HG03565 (cell line): ENCODE measurements at regions not wholly inside any gene's neighbourhood (a gene's known extent, or its start where the extent isn't known, plus 50 kb on each side); places are given as distances from the start of the nearest gene placed in this dataset.
"Not testable (repeated sequence)": the region's sequence is repeated elsewhere in the genome, so short reads cannot be mapped to it uniquely, and the experiment has no call there.

Experiments
- ATAC-seq: cut with Tn5 transposase; IDR thresholded peaks from one replicate; pipeline ENCODE4 v1.9.1; 2021; ENCODE audit warnings: mild to moderate bottlenecking, moderate library complexity; ENCODE audit not compliant: unreplicated experiment

DNA sequence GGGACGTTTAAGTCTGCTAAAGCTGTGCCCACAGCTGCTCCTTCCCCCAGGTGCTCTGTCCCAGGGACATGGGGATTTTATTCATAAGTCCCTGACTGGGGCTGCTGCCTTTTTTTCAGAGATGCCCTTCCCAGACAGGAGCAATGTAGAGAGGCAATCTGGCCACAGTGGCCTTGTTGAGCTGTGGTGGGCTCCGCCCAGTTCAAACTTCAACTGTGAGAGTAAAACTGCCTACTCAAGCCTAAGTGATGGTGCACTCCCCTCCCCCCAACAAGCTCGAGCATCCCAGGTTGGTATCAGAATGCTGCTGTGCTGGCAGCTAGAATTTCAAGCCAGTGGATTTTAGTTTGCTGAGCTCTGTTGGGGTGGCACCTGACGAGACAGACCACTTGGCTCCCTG is 1371.4 kb downstream of the ADGRL3 start:
- ATAC-seq: no peak

DNA sequence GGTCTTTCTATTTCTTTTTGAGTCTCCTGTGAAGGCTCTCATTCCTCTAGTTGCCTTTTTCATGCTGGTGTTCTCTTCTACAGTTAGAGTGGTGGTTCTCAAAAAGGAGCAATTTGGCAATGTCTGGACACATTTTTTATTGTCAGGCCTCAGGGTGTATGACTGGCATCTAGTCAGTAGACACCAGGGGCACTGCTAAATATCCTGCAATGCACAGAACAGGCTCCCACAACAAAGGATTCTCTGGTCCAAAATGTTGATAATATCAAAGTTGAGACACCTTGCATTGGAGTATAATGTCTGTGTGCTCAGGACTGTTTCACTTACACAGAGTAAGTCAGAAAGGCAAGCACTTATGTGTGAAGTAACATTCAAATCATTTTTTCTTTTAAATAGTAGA is 1360.7 kb downstream of the ADGRL3 start:
- ATAC-seq: no peak

DNA sequence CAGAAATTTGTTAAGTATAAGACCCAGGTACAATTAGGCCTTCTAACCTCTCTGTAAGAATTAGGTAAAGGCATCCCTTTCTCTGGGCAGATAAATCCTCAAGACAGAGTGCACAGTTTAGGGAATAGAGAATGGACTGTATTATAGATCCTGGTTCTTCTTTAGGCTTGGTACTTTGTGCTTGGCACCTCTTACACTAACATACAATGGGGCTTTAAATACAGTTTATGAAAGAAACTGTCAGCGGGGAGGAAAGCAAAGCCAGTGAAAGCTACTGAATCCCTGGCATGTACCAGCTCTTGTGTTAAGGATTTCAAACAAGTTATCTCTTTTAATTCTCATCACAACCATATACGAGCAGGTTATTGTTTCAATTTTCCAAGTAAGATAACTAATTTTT is 1350.0 kb downstream of the ADGRL3 start:
- no peak for ATAC-seq

DNA sequence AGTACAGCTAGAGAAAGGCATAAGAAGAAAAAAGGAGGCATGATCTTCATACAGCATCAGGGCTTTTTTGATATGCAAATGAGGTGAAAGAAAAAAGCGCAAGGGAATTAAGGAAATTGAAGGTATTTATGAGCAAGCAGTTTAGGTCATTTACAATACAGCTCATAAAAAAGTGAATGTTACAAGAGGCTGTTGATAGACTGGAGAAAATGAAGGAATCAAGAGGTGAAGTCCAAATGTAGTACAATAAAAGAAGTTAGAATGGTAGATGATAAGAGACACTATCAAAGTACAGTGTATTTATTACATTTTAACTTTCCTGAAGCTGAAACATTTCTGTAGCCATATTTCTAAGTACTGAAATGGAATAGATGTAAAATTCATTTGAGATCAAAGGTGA is 1349.5 kb downstream of the ADGRL3 start:
- no peak for ATAC-seq

DNA sequence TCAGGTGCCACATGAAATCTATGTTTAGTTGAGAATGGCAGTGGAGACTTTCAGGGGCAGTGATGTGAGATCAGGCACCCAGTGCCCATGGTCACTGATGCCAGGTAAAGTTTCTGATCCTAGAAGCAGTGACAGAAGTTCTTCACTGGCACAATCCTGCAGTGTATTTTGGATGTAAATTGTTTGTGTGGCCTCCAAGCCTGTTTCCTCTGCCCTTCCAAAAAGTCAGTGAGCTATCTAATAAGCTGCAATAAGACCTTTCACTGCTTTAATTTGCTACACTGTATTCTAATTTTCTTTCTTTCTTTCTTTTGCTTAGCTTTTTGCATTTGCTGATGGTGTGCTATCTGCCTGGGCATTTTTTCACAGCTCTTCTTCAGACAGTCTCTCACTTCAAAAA is 1348.6 kb downstream of the ADGRL3 start:
- ATAC-seq: no peak

DNA sequence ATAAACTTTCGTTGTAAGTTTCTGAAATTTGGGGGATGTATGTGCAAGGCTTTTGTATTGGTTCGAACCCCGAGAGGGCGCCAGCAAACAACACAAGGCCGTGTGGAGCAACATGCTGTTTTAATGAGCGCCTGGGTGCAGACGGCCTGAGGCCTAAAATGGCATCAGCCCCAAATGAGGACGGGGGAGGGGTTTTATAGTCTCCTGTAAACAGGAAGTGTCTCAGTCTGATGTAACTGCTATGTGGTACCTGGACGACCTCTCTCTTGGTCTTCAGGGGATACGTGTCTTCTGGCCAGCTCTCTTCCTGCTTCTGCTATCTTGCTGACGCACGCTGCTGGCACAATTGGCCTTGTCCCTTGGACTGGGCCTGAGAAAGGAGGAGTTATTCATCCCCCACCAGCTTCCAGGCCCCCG is 1348.0 kb downstream of the ADGRL3 start:
- no peak for ATAC-seq

DNA sequence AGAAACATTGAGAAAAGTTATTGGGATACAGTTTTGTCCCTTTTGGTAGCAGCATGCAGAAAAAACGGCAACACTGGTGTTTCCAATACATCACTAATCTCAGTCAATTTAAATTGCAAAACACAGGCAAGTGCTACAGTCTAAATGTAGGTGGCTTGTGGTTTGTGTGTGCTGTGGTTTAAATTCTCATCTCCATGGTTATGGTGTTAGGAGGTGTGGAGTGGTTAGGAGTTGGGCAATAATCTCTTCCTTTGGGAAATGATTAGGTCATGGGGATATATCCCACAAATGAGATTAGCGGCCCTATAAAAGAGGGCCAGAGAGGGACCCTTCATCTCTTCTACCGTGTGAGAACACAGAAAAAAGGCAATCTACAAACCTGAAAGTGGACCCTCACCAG is 1344.3 kb downstream of the ADGRL3 start:
- ATAC-seq: no peak

DNA sequence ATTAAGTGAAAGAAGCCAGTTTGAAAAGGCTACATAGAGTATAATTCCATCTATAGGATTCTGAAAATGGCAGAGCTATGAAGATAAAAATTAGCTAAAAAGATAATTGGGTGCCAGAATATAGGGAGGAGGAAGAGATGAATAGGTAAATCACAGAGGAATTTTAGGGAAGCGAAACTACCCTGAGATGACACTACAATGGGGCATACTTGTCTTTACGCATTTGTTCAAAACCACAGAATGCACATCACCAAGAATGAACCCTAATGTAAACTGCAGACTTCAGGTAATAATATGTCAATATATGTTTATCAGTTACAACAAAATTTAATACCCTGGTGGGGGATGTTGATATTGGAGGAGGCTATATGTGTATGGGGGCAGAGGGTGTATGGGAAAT is 1342.9 kb downstream of the ADGRL3 start:
- ATAC-seq: no peak

DNA sequence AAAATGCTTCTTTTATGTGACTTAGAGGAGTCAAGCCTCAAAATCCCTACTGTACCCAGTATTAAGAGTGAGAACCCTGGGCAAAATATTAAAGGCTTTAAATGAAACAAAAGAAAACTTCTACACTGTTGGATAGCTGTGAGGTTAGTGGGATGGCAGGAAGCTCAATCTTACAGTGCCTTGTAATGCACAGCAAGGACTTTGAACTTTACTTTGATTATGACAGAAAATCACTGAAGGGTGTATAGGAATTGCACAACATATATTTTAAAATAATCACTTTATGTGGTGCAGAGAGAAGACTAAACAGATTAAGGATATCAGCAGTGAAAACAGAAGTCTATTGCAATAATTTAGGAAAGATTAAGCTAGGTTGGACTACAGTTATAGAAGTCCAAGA is 1333.4 kb downstream of the ADGRL3 start:
- ATAC-seq: no peak

DNA sequence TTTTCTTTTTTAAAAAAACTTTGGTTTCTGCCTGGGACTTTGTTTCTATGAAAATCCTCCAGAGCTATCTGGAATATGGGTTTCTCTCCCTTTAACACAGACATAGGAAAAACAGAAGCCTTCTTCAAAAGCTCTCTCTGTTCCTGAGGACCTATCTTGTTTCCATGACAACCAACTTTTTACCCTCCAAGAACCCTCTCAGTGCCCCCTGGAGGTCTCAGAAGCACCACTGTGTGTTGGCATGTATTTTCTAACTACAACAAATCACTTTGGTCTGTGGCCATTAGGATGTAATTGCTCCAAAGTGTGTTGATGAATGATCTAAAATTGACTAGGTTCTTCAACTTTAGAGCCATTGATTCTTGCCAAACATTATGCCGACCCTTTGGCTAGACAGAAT is 1331.6 kb downstream of the ADGRL3 start:
- ATAC-seq: no peak

DNA sequence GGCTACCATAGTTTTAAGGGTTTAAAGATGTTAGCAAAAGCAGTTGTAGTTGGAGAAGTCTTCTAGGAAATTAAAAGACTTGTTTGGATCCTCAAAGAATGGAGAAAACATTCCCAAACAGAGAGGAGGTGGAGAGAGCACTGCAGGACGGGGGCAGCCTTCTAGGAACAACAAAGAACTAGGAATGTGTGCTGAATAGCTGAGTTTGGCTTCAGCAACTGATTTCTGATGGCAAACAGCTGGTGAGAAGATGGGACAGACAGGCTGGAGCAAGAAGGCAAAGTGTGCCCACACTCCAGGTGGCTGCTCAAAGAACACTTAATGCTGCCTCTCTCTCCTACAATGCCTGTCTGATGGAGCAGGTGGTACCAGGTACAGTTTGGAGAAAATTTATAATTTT is 1331.1 kb downstream of the ADGRL3 start:
- no peak for ATAC-seq

DNA sequence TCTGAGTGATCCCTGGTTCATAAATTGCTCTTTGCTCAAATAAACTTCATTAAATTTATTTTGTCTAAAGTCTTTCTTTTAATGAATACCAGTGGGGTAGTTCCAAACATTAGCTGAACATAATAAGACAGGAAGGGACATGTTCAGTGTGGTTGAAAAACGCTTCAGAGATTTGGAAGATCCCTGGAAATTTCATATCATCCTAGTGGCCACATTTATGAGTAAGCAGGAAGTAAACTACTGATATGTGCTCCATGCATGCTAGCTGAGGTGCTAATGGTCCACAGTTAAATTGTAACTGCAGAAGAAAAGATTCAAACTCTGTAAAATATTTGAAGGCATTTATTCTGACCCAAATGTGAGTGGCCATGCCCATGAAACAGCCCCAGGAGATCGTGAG is 1328.7 kb downstream of the ADGRL3 start:
- ATAC-seq: no peak

DNA sequence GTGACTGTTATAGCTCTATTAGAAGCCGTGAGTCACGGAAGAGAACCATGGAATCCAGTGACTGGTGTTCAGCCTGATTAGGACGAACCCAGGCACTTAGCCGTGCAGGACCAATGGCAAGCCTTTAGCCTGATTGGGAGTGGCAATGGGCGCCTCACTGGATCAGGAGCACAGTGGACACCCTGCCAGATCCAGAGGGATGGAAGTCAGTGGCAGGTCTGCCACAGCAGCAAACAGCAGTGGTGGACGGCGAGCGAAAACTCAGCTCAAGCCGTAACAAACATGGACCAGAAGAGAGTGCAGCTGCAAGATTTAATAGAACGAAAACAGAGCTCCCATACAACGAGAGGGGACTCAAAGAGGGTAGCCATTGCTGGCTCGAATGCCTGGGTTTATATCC is 1326.5 kb downstream of the ADGRL3 start:
- no peak for ATAC-seq

DNA sequence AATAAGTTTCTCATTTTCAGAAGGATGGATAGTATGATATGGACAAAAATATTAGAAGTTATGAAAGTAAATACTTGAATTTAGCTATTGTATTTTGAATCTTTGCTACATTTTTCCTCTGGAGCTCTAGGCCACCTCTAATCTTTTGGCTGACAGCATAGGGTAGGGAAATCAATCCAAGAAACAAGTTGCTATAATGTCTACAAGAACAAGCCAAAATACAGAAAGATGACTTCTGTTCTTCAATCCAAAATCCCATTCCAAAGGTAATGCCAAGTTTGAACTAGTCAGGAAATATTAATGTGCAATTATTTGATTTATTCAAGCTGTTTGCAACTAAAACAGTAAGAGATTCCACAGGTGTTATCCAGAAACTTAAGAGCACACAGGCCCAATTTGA is 1323.1 kb downstream of the ADGRL3 start:
- no peak for ATAC-seq

DNA sequence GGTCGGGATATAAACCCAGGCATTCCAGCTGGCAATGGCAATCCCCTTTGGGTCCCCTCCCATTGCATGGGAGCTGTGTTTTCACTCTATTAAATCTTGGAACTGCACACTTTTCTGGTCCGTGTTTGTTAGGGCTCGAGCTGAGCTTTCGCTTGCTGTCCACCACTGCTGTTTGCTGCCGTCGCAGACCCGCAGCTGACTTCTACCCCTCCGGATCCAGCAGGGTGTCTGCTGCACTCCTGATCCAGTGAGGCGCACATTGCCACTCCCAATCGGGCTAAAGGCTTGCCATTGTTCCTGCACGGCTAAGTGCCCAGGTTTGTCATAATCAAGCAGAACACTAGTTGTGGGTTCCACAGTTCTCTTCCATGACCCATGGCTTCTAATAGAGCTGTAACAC is 1322.1 kb downstream of the ADGRL3 start:
- ATAC-seq: no peak

DNA sequence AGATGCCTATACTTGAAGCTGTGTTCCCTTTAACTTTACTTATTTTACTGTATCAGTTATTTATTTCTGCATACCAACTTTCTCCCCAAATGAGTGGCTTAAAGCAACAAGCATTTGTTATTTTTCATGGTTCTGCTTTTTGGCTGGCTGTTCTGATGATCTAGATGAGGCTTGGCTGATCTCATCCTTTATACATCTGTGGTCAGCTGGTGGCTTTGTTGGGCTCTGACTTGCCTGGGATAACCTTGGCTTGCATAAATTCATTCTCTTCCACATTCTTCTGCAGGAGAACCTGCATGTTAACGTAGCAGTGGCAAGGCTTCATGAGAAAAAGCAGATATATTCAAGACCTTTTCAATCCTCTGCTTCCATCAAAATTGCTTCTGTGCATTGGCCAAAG is 1317.6 kb downstream of the ADGRL3 start:
- no peak for ATAC-seq

DNA sequence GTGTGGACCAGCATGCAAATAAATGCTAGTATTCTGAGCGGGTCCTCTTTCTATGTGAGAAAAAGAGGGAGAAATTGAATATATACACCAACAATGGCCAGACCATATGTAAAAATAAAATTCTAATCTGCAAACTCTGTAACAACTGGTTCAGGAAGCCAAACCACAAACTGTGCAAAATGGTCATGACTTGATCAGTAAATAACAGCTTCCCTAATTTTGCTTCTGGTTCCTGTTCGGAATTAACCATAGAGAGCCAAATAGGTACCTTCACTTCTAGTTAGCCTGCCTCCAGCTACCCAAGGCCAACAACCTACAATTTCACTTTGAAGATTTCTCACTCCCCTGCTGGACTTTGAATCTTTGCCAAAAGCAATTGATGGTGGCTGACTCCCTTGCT is 1313.2 kb downstream of the ADGRL3 start:
- ATAC-seq: no peak

DNA sequence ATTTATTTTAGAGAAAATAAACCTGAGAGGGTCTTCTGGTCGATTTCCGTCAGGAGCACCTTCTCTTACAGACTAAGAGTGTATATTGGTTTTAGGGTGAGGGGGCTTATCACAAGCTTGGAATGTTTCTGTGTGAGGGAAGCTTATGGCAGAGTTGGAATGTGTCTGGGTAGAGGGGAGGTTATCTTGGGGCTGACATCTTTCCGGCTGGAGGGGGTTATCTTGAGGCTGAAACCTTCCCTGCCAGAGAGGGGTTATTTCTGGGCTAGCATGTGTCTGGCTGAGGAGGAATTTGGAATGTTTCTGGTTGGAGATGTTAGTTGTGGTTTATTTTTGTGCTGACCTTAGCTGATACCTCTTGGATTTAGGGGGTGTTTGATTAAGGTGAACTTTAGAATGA is 1312.1 kb downstream of the ADGRL3 start:
- ATAC-seq: no peak

DNA sequence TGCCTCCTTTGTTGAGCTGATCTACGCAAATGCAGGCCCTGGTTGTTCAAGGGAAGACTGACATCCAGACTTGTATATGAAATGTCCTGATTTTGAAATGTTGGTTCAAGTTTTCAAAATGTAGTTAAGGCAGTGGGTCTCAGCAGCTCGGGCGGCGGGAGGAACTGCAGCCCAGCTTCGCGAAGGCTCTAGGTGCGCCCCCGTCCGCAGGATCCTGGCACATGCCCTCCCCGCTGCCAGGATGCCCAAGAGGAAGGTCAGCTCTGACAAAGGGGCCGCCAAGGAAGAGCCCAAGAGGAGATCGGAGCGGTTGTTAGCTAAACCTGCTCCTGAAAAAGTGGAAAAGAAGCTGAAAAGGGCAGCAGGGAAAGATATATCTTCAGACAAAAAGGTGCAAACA is 1310.1 kb downstream of the ADGRL3 start:
- no peak for ATAC-seq

DNA sequence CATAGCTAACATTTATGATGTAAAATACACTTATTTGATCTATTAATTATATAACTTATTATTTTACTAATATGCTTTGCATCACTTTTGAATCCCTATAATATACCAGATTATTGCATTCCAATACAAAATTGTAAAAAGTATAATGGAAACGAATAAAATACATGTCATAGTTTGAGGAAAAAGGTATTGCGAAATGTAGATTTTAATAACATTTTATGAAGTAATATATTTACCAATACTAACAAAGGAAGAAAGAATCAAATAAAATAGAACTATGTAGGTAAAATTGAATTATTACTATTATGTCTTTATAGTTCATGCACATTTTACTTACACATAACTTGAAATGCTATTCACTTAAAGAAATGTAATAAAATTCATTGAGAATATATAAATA is 1300.2 kb downstream of the ADGRL3 start:
- ATAC-seq: no peak

DNA sequence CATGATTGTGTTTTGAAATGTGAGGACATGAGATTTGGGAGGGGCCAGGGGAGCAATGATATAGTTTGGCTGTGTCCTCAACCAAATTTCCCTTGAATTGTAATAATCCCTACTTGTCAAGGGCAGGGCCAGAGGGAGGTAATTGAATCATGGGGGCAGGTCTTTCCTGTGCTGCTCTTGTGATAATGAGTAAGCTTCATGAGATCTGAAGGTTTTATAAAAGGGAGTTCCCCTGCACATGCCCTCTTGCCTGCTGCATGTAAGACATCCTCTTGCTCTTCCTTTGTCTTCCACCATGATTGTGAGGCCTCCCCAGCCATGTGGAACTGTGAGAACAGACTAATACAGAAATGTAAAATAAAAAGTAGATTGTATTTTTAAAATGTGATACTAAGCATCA is 1294.9 kb downstream of the ADGRL3 start:
- ATAC-seq: no peak

DNA sequence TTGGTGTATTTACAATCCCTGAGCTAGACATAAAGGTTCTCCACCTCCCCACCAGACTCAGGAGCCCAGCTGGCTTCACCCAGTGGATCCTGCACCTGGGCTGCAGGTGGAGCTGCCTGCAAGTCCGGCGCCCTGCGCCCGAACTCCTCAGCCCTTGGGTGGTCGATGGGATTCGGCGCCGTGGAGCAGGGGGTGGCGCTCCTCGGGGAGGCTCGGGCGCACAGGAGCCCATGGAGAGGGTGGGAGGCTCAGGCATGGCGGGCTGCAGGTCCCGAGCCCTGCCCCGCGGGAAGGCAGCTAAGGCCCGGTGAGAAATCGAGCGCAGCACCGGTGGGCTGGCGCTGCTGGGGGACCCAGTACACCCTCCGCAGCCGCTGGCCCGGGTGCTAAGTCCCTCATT is 1291.6 kb downstream of the ADGRL3 start:
- not testable (repeated sequence) for ATAC-seq

DNA sequence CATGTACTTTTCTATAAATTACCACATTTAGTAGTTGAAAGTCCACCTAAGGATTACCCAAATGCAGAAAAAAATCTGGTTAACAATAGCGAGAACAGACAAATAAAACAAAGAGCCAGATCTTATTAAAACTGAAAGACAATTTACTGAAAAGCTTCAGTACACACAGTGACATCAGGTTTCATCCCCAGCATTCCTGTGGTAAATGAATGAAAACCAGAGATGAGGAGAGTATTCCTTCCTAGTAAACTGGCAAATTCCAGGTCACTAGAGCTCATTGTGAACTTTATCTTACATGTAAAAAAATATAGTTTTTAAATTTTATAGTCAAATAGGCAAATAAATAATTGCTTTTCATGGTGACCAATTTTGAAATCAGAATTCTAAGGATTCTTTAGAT is 1290.5 kb downstream of the ADGRL3 start:
- no peak for ATAC-seq

DNA sequence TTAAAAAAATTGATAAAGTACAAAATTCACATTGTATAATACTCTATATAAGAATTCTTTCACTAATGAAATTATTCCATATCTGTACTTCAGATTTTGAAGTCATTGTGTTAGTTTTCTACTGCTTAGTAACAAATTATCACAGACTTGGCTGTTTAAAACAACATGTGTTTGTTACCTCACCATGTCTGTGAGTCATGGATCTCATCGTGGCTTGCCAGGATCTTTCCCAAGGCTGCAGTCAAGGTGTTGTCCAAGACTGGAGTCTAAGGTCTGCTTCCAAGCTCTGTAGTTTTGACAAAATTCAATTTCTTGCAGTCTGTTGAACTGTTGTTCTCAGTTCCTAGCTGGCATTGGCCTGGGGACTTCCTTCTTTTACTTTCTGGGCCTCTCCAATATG is 1286.9 kb downstream of the ADGRL3 start:
- ATAC-seq: no peak
